ENCODE measurements at regions not wholly inside any gene's neighbourhood (a gene's known extent, or its start where the extent isn't known, plus 50 kb on each side); places are given as distances from the start of the nearest gene placed in this dataset.

DNA sequence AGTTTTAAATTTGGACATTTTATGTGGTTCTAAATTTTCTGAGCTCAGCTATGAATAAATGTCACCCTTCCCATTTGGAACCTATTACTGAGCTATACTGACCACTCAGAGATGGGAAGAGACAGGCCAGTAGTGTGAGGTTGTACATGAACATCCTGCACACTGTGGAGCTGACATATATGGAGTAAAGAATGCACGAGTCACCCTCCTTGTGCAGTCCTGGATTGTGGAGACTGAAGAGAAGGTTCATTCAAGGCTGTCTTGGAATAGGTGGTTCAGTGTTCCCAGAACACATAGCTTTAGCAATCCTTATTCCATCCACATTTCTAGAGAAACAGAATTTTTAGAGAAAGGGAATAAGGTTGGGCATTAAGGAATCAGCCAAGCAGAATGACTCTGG lies 50.3 kb upstream of the OGFRL1 start:
- H3K4me1 ChIP-seq (ENCODE audit: insufficient read depth, low read length), result no peaks in the 10 kb centered on the region
- TF ChIP-seq EZH2phosphoT487 (IDR thresholded peaks at IDR 0.05; ENCODE audit: borderline replicate concordance, low read length), result no peak
- no peak for TF ChIP-seq EZH2 (IDR thresholded peaks at IDR 0.05; ENCODE audit: low read length, unreplicated experiment)
- TF ChIP-seq, protein P1, sequence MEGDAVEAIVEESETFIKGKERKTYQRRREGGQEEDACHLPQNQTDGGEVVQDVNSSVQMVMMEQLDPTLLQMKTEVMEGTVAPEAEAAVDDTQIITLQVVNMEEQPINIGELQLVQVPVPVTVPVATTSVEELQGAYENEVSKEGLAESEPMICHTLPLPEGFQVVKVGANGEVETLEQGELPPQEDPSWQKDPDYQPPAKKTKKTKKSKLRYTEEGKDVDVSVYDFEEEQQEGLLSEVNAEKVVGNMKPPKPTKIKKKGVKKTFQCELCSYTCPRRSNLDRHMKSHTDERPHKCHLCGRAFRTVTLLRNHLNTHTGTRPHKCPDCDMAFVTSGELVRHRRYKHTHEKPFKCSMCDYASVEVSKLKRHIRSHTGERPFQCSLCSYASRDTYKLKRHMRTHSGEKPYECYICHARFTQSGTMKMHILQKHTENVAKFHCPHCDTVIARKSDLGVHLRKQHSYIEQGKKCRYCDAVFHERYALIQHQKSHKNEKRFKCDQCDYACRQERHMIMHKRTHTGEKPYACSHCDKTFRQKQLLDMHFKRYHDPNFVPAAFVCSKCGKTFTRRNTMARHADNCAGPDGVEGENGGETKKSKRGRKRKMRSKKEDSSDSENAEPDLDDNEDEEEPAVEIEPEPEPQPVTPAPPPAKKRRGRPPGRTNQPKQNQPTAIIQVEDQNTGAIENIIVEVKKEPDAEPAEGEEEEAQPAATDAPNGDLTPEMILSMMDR (conservative IDR thresholded peaks at IDR 0.05; ENCODE audit: low read depth, low read length), result no peak
- H3K4me3 ChIP-seq (ENCODE audit: low read length), result no peak overlapping the region
- ChIA-PET CTCF (no interaction called here), POLR2A (ENCODE audit: unreplicated experiment) (no interaction called here)
- no peak; the same call in 1 of the 2 replicates for ATAC-seq
- no peak overlapping the region for H3K27ac ChIP-seq (ENCODE audit: low read length)
- H2AFZ ChIP-seq (ENCODE audit: low read length), result no peak overlapping the region
- intact Hi-C loops (cut with micrococcal nuclease), result no loop called here
- no peaks in the 10 kb centered on the region for H3K36me3 ChIP-seq (ENCODE audit: low read depth, low read length)
- H3K9me2 ChIP-seq (replicated peaks; ENCODE audit: low read length), result no peaks in the 10 kb centered on the region
- no peaks in the 10 kb centered on the region for H4K20me1 ChIP-seq (ENCODE audit: low read length)
- BruUV-seq (replicated peaks), result no TSS peak
- no peaks in the 10 kb centered on the region for H3K79me2 ChIP-seq (ENCODE audit: low read length)
- no peaks in the 10 kb centered on the region for H3K9me3 ChIP-seq (ENCODE audit: low read length)
- H3K9ac ChIP-seq (ENCODE audit: low read length), result no peak overlapping the region
- H3F3A ChIP-seq (ENCODE audit: low read length, unreplicated experiment), result no peaks in the 10 kb centered on the region
- no peak overlapping the region for H3K4me2 ChIP-seq (ENCODE audit: low read length)
- DNase-seq, result no peak
- no peaks in the 10 kb centered on the region for H3K27me3 ChIP-seq (ENCODE audit: low read length)
